ENCODE measurements at regions not wholly inside any gene's neighbourhood (a gene's known extent, or its start where the extent isn't known, plus 50 kb on each side); places are given as distances from the start of the nearest gene placed in this dataset.
"Not testable (repeated sequence)": the region's sequence is repeated elsewhere in the genome, so short reads cannot be mapped to it uniquely, and the experiment has no call there.

GRCh38 chr9:62874745-62875599 lies 1685.1 kb downstream of the SPATA31A7 start:
- H3K36me3 ChIP-seq; H3K4me1 ChIP-seq; H3K4me3 ChIP-seq; H3K27ac ChIP-seq (replicated peaks); DNase-seq; H3K9me3 ChIP-seq (replicated peaks); intact Hi-C loops (cut with micrococcal nuclease): not testable (repeated sequence)
- H3K27me3 ChIP-seq (ENCODE audit: low read depth): peaks cover 13% of the 10 kb centered on the region

- H3K4me1 ChIP-seq; H3K27ac ChIP-seq (replicated peaks); intact Hi-C loops (cut with micrococcal nuclease); H3K36me3 ChIP-seq; H3K27me3 ChIP-seq (ENCODE audit: low read depth); H3K4me3 ChIP-seq; DNase-seq; H3K9me3 ChIP-seq (replicated peaks): not testable (repeated sequence)
Observed at GRCh38 chr9:62877552-62877951, 1687.7 kb downstream of the SPATA31A7 start.

GRCh38 chr9:62877987-62878386 lies 1688.2 kb downstream of the SPATA31A7 start:
- intact Hi-C loops (cut with micrococcal nuclease); H3K4me1 ChIP-seq; H3K4me3 ChIP-seq; H3K36me3 ChIP-seq; H3K9me3 ChIP-seq (replicated peaks); H3K27me3 ChIP-seq (ENCODE audit: low read depth); DNase-seq; H3K27ac ChIP-seq (replicated peaks): not testable (repeated sequence)

- H3K9me3 ChIP-seq (replicated peaks); H3K4me1 ChIP-seq; H3K27ac ChIP-seq (replicated peaks); DNase-seq; H3K36me3 ChIP-seq; H3K27me3 ChIP-seq (ENCODE audit: low read depth); intact Hi-C loops (cut with micrococcal nuclease); H3K4me3 ChIP-seq: not testable (repeated sequence)
Observed at GRCh38 chr9:62880453-62880852, 1690.6 kb downstream of the SPATA31A7 start.

GRCh38 chr9:62880971-62881370 lies 1691.1 kb downstream of the SPATA31A7 start:
- H3K27me3 ChIP-seq (ENCODE audit: low read depth); H3K27ac ChIP-seq (replicated peaks); intact Hi-C loops (cut with micrococcal nuclease); H3K9me3 ChIP-seq (replicated peaks); H3K36me3 ChIP-seq; DNase-seq; H3K4me3 ChIP-seq; H3K4me1 ChIP-seq: not testable (repeated sequence)

- H3K9me3 ChIP-seq (replicated peaks); H3K4me3 ChIP-seq; H3K27me3 ChIP-seq (ENCODE audit: low read depth); H3K4me1 ChIP-seq; H3K27ac ChIP-seq (replicated peaks); DNase-seq; intact Hi-C loops (cut with micrococcal nuclease); H3K36me3 ChIP-seq: not testable (repeated sequence)
Observed at GRCh38 chr9:62881811-62882210, 1692.0 kb downstream of the SPATA31A7 start.

- H3K36me3 ChIP-seq; H3K9me3 ChIP-seq (replicated peaks); H3K27ac ChIP-seq (replicated peaks); H3K27me3 ChIP-seq (ENCODE audit: low read depth); H3K4me3 ChIP-seq; DNase-seq; intact Hi-C loops (cut with micrococcal nuclease); H3K4me1 ChIP-seq: not testable (repeated sequence)
Observed at GRCh38 chr9:62882717-62883116, 1692.9 kb downstream of the SPATA31A7 start.

- H3K9me3 ChIP-seq (replicated peaks); DNase-seq; H3K36me3 ChIP-seq; H3K4me3 ChIP-seq; H3K27me3 ChIP-seq (ENCODE audit: low read depth); H3K27ac ChIP-seq (replicated peaks); intact Hi-C loops (cut with micrococcal nuclease); H3K4me1 ChIP-seq: not testable (repeated sequence)
Observed at GRCh38 chr9:62896692-62897091, 1706.9 kb downstream of the SPATA31A7 start.

GRCh38 chr9:62897411-62898225 lies 1707.8 kb downstream of the SPATA31A7 start:
- H3K9me3 ChIP-seq (replicated peaks); H3K4me1 ChIP-seq; H3K36me3 ChIP-seq; intact Hi-C loops (cut with micrococcal nuclease); H3K27me3 ChIP-seq (ENCODE audit: low read depth): not testable (repeated sequence)
- Histone ChIP-seq H3K4me3 (peak overlapping the region; percentile 61), H3K27ac (replicated peaks) (peak overlapping the region; percentile 80)
- DNase-seq: peak; percentile 30

GRCh38 chr9:62899666-62900065 lies 1709.8 kb downstream of the SPATA31A7 start:
- H3K4me3 ChIP-seq; intact Hi-C loops (cut with micrococcal nuclease); H3K36me3 ChIP-seq; H3K9me3 ChIP-seq (replicated peaks); DNase-seq; H3K27me3 ChIP-seq (ENCODE audit: low read depth); H3K4me1 ChIP-seq; H3K27ac ChIP-seq (replicated peaks): not testable (repeated sequence)

GRCh38 chr9:62904061-62904460 lies 1714.2 kb downstream of the SPATA31A7 start:
- intact Hi-C loops (cut with micrococcal nuclease); H3K4me3 ChIP-seq; H3K27ac ChIP-seq (replicated peaks); DNase-seq; H3K4me1 ChIP-seq; H3K27me3 ChIP-seq (ENCODE audit: low read depth); H3K36me3 ChIP-seq; H3K9me3 ChIP-seq (replicated peaks): not testable (repeated sequence)

GRCh38 chr9:62905722-62906121 lies 1715.9 kb downstream of the SPATA31A7 start:
- H3K27me3 ChIP-seq (ENCODE audit: low read depth); H3K9me3 ChIP-seq (replicated peaks); H3K4me3 ChIP-seq; DNase-seq; H3K27ac ChIP-seq (replicated peaks); intact Hi-C loops (cut with micrococcal nuclease); H3K4me1 ChIP-seq; H3K36me3 ChIP-seq: not testable (repeated sequence)

- H3K27ac ChIP-seq (replicated peaks); H3K4me1 ChIP-seq; H3K27me3 ChIP-seq (ENCODE audit: low read depth); H3K4me3 ChIP-seq; DNase-seq; H3K36me3 ChIP-seq; intact Hi-C loops (cut with micrococcal nuclease); H3K9me3 ChIP-seq (replicated peaks): not testable (repeated sequence)
Observed at GRCh38 chr9:62907866-62908265, 1718.0 kb downstream of the SPATA31A7 start.

GRCh38 chr9:62908271-62908670 lies 1718.4 kb downstream of the SPATA31A7 start:
- H3K36me3 ChIP-seq; DNase-seq; intact Hi-C loops (cut with micrococcal nuclease); H3K9me3 ChIP-seq (replicated peaks); H3K27me3 ChIP-seq (ENCODE audit: low read depth); H3K4me1 ChIP-seq; H3K4me3 ChIP-seq; H3K27ac ChIP-seq (replicated peaks): not testable (repeated sequence)

All from left ventricle myocardium inferior (tissue), 1 donor.